SHP77 treated with DMSO at 0.1 percent for 48 hours (cell line): ENCODE measurements at regions not wholly inside any gene's neighbourhood (a gene's known extent, or its start where the extent isn't known, plus 50 kb on each side); places are given as distances from the start of the nearest gene placed in this dataset.
A peak's percentile ranks its signal among the peaks of the same experiment; 100 is the strongest.

Experiments used
- DNase-seq: peaks from one replicate; lab custom pipeline; 2025; lab: John Stamatoyannopoulos, UW

GRCh38 chr4:54543088-54543795, 114.5 kb upstream of the KIT start:
- no peak for DNase-seq

- DNase-seq: no peak
Measured at GRCh38 chr4:54545663-54546424, 111.9 kb upstream of the KIT start.

GRCh38 chr4:54547299-54548097, 110.3 kb upstream of the KIT start:
- DNase-seq: peak; percentile 42

GRCh38 chr4:54548098-54548620, 109.6 kb upstream of the KIT start:
- DNase-seq: no peak

DNA sequence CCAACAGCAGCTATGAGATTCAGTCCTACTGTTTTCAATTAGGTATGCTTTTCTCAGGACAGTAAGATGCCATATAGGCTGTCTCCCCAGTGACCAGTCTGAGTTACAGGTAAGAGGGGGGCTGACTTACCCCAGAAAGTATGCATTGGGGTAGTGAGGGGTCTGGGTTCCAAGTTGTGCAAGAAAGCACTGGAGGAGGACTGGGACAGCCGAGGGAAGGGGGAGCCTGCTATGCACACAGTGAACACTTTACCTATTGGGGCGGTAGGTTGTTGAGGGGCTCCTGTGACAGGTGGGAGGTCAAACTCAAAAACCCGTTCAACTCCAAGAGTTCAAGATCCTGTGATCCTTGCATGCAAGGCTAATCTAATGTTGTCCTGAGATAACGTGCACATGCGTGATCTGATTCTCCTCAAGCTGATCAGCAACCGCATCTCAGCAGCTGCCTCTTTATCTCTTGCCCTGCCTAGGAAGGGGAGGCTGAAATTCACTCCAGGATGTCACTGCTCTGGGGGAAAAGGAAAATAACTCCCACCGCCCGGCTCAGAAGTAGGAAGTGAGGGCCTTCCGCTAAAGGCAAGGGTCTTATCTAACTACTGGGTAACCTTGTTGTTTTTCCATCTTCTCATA, 108.8 kb upstream of the KIT start:
- DNase-seq: no peak

DNA sequence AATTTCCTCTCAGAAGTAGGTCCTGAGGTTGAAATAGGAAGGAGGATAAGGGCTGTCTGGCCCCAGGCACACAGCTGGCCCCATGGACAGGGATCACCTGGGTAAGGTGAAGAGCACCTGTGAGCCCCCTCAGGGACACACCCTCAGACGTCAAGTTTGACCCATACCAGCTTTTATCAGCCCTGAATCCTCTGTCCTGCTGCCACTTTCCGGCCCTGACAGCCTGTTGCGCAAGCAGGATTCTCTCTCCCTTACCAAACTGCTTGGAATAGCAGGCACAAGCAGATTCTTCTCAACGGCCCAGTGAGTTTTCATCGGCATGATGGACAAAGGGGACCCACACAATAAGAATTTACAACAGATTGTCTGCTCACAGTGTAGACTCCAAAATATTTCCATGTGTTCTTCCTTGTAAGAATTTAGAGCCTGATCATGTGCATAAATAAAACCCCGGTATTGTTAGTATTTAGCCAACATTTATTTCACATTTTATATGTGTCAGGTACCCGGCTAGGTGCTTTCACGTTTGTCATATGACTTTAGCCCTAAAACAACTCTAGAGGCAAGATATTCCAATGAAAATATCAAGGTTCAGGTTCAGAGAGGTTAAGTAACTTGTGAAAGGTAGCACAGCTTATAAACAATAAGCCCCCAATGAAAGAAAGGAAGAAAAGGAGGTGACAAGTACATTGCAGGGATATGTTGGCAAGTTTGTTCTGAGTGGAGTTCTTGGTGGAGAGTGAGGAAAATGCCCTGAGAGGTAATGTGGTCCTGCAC, 107.2 kb upstream of the KIT start:
- no peak for DNase-seq

- no peak for DNase-seq
Measured at GRCh38 chr4:54553001-54553400, 104.8 kb upstream of the KIT start.

DNA sequence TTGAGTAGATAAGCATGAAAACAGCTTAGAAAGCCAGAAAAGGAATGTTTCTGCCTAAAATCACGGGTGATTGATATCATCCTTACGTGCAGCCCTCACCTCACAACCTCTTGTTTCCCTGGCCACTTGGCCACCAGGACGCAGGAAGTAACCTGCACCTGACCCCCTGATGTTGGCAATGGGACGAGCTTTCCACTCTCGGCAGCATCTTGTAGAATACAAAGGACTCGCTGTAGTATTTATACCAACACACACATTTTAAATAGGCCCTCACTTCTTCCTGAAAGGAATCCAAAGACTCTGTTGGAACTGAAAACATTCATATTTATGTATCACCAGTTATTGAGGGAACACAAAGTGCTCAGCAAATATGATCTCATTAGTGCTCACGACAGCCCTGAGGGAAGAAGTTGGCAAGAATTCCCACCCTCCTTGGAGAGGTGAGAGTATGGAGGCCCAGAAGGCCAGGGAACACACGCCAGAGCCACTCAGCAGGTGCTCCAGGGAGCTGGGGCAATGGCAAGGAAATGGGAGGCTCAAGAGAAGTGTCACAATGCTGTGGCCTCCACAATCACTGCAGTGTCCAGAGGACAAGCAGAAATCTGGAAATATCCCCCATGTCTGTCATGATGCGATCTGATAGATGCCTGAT, 103.3 kb upstream of the KIT start:
- no peak for DNase-seq

DNA sequence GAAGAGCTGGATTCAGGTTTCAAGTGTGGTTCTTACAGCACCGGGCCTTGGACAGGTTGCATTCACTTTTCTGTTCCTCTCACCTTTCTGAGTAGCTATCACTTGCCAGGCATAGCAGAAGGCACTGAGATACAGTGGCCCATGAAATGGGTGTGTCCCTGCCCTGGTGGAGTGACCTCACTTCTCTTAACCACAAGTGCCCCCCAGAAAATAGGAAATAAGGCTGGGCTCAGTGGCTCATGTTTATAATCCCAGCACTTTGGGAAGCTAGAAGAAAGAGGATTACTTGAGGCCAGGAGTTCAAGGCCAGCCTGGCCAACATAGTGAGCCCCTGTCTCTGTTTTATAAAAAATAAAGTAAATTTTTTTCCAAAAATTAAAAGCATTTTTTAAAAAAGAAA, 101.7 kb upstream of the KIT start:
- DNase-seq: no peak

GRCh38 chr4:54556587-54556986, 101.2 kb upstream of the KIT start:
- DNase-seq: no peak

DNA sequence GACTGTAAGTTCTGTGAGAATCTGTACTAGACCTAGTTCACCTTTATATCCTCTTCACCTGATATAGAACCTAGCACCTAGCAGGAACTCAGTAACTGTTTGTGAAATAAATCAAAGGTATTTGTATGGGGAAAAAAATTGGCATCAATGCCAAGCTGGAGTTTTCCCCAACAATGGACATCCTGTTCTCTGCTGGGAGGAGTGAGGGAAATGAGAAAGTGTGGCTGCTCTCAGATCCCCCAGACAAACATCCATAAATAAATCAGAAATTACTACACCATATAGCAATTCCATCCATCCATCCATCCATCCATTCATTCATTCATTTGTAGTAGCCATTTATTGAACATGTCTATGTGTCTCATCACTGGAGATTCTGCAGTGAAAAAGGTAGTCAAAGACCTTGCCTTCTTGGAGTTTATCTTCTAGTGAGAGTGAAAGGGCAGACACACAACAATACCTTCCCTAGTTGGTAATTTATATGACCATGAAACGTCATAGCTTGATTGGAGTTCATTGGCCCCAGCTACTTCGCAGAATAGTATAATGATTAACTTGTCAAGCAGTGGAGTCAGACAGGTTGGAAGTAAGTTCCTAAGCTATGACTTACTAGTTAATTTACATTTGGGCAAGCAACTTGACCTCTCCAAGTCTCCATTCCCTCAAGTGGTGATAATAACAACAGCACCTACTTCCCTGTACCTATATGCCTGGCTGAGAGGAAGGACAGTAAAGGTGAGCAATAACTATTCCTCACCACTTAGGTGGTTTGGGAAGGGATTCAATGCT, 98.7 kb upstream of the KIT start:
- DNase-seq: no peak

DNA sequence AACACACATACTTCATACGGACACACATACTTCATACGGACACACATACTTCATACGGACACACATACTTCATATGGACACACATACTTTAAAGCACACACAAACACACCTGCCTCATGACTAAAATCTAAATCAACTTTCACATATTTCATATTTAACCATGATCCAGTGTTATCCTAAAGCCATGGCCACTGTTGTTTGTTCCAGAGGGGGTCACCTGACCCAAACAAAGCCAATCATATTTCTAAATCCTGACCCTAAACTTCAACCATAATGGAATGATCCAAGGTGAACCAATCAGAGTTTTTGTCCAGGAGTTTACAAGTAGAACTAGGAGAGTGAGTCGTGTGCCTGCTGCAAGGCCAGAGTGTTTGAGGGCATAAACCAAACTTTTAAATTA, 97.2 kb upstream of the KIT start:
- DNase-seq: no peak

DNA sequence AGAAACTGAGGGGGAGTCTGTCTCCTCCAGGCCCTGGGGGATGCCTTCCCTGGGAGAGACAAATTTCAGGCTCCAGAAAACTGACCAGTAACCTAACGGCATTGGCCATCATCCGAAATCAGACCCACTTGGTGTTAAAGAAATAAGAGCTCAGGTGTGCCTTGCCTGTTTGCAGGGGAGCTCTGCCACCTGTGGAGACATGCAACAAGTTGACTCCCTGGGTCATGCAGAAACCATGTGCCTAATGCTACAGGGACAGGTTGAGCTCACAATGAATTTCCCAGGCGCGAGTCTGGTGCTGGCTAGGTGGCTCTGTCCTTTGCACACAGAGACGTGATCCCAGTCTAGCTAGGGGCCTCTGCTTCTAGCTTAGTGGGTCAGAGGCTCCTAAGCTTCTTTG, 95.8 kb upstream of the KIT start:
- DNase-seq: no peak

- no peak for DNase-seq
Measured at GRCh38 chr4:54566608-54567007, 91.1 kb upstream of the KIT start.

GRCh38 chr4:54567327-54567726, 90.4 kb upstream of the KIT start:
- DNase-seq: no peak

- no peak for DNase-seq
Measured at GRCh38 chr4:54568184-54568583, 89.6 kb upstream of the KIT start.

DNA sequence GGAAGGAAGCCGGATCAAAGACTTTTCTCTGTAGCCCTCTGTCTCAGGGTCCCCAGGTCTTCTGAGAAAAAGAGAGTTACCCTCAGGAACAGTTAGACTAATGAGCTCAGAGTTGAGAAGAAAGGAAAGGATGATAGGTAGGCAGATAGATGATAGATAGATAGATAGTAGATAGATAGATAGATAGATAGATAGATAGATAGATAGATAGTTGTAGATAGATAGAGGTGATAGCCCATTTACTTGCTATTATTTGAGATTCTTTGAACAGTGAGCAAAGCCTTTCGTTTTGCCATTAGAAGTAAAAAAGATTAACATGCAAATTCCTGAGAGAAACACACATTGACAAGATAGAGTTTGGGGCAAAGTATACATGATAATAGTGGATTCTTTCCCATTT, 86.9 kb upstream of the KIT start:
- no peak for DNase-seq

GRCh38 chr4:54571293-54572151, 86.2 kb upstream of the KIT start:
- no peak for DNase-seq

DNA sequence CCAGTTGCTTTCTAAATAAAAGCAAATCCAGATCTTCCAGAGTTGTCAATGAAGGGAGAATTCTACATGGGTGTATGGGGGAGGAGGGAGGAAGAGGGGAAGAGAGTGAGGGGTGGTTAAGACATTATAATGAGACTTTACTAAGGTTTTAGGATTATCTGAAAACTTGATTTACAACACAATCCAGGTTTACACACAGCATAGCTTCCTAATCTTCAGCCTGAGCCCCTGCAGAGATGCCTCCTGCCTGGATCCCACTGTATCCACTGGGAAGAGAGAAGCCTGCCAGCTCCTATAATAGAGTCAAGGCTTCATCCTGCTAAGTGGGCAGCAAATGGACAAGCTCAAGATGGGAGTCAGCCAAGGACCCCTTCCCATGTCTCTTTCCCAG, 85.6 kb upstream of the KIT start:
- no peak for DNase-seq
